ENCODE measurements at regions not wholly inside any gene's neighbourhood (a gene's known extent, or its start where the extent isn't known, plus 50 kb on each side); places are given as distances from the start of the nearest gene placed in this dataset.
A peak's percentile ranks its signal among the peaks of the same experiment; 100 is the strongest.
"Not testable (repeated sequence)": the region's sequence is repeated elsewhere in the genome, so short reads cannot be mapped to it uniquely, and the experiment has no call there.

GRCh38 chr13:109934520-109934919 lies 148.1 kb upstream of the IRS2 start:
- not testable (repeated sequence) for DNase-seq

GRCh38 chr13:109933476-109933875 lies 147.1 kb upstream of the IRS2 start:
- no peak for DNase-seq

- no peak for DNase-seq
These were observed 138.0 kb upstream of the IRS2 start for GRCh38 chr13:109924376-109924775.

- DNase-seq = no peak
These were observed 136.1 kb upstream of the IRS2 start for GRCh38 chr13:109922518-109922917.

GRCh38 chr13:109919715-109920375 lies 133.5 kb upstream of the IRS2 start:
- no peak for DNase-seq

- DNase-seq = no peak
These were observed 131.9 kb upstream of the IRS2 start for GRCh38 chr13:109918179-109918711.

- no peak for DNase-seq
These were observed 131.0 kb upstream of the IRS2 start for GRCh38 chr13:109917422-109917821.

GRCh38 chr13:109913936-109914510 lies 127.6 kb upstream of the IRS2 start:
- peak; percentile 27 for DNase-seq

- DNase-seq = no peak
These were observed 126.8 kb upstream of the IRS2 start for GRCh38 chr13:109913186-109913585.

- DNase-seq = no peak
These were observed 123.8 kb upstream of the IRS2 start for GRCh38 chr13:109910194-109910593.

GRCh38 chr13:109906976-109907375 lies 120.6 kb upstream of the IRS2 start:
- no peak for DNase-seq

GRCh38 chr13:109904218-109904617 lies 117.8 kb upstream of the IRS2 start:
- no peak for DNase-seq

GRCh38 chr13:109900741-109901140 lies 114.4 kb upstream of the IRS2 start:
- DNase-seq = no peak

GRCh38 chr13:109900320-109900719 lies 113.9 kb upstream of the IRS2 start:
- DNase-seq = no peak

GRCh38 chr13:109899748-109900147 lies 113.4 kb upstream of the IRS2 start:
- no peak for DNase-seq

GRCh38 chr13:109899316-109899715 lies 112.9 kb upstream of the IRS2 start:
- DNase-seq = no peak

GRCh38 chr13:109897988-109898624 lies 111.7 kb upstream of the IRS2 start:
- DNase-seq = no peak

GRCh38 chr13:109892101-109892500 lies 105.7 kb upstream of the IRS2 start:
- DNase-seq = no peak

- no peak for DNase-seq
These were observed 98.9 kb upstream of the IRS2 start for GRCh38 chr13:109885235-109885634.

GRCh38 chr13:109884462-109884861 lies 98.1 kb upstream of the IRS2 start:
- no peak for DNase-seq

GRCh38 chr13:109883181-109884180 lies 97.1 kb upstream of the IRS2 start:
- no peak for DNase-seq

- DNase-seq = no peak
These were observed 95.7 kb upstream of the IRS2 start for GRCh38 chr13:109881961-109882558.

- no peak for DNase-seq
These were observed 95.0 kb upstream of the IRS2 start for GRCh38 chr13:109881347-109881725.

All from NCI-H2081 treated with DMSO at 0.1 percent for 48 hours (cell line).